ENCODE measurements at regions not wholly inside any gene's neighbourhood (a gene's known extent, or its start where the extent isn't known, plus 50 kb on each side); places are given as distances from the start of the nearest gene placed in this dataset.

GRCh38 chr10:31739711-31740110 is 188.9 kb downstream of the ARHGAP12 start:
- Histone ChIP-seq H3K27ac (ENCODE audit: low read depth) (no peak overlapping the region), H3K4me2 (no peak overlapping the region), H3F3A (replicated peaks; ENCODE audit: low read depth) (no peaks in the 10 kb centered on the region), H3K27me3 (ENCODE audit: insufficient read depth) (no peaks in the 10 kb centered on the region), H3K79me2 (replicated peaks; ENCODE audit: insufficient read depth) (no peaks in the 10 kb centered on the region), H3K4me3 (no peak overlapping the region), H4K20me1 (replicated peaks; ENCODE audit: insufficient read depth) (no peaks in the 10 kb centered on the region), H3K4me1 (ENCODE audit: insufficient read depth) (no peaks in the 10 kb centered on the region), H3K9me2 (ENCODE audit: insufficient read depth) (peaks cover 12% of the 10 kb centered on the region), H2AFZ (0 out of 2 replicates have a peak overlapping the region, but pooled peaks have one; percentile 28), H3K36me3 (ENCODE audit: insufficient read depth) (no peaks in the 10 kb centered on the region)
- DNase-seq (ENCODE audit: low spot score) (no peak), ATAC-seq (no peak)
- Mint-ChIP-seq H3K4me1 (no peaks in the 10 kb centered on the region), H3K9me3 (peaks cover 9% of the 10 kb centered on the region), H3K36me3 (ENCODE audit: low read depth) (peaks cover 6% of the 10 kb centered on the region), H3K4me3 (no peak overlapping the region), H3K27me3 (ENCODE audit: insufficient read depth, low read depth, poor library complexity) (no peaks in the 10 kb centered on the region), H3K27ac (no peak overlapping the region)
- TF ChIP-seq POLR2AphosphoS5 (IDR thresholded peaks at IDR 0.05; ENCODE audit: low read depth) (no peak), JUNB (IDR thresholded peaks at IDR 0.05; ENCODE audit: unreplicated experiment) (no peak), EZH2phosphoT487 (IDR thresholded peaks at IDR 0.05; ENCODE audit: unreplicated experiment) (no peak), ZNF331 (CRISPR knock-in tag; IDR thresholded peaks at IDR 0.05; ENCODE audit: low read depth) (no peak), ETS1 (IDR thresholded peaks at IDR 0.05) (no peak), STAT1 (IDR thresholded peaks at IDR 0.05; ENCODE audit: unreplicated experiment) (no peak), CTCF (conservative IDR thresholded peaks at IDR 0.05; ENCODE audit: low read depth in 2 of 2) (no peak), ZNF114 (CRISPR knock-in tag; IDR thresholded peaks at IDR 0.05) (no peak), ZNF462 (CRISPR knock-in tag; IDR thresholded peaks at IDR 0.05) (no peak), REST (IDR thresholded peaks at IDR 0.05; ENCODE audit: unreplicated experiment) (no peak), NANOG (IDR thresholded peaks at IDR 0.05; ENCODE audit: borderline replicate concordance) (no peak), CREB1 (CRISPR knock-in tag; IDR thresholded peaks at IDR 0.05; ENCODE audit: low read depth) (no peak), EZH2 (IDR thresholded peaks at IDR 0.05; ENCODE audit: low read depth, unreplicated experiment) (no peak)

Measured in GM23338 (cell line).